Trophoblast cell (in vitro differentiated cells and primary cell): ENCODE measurements at regions not wholly inside any gene's neighbourhood (a gene's known extent, or its start where the extent isn't known, plus 50 kb on each side); places are given as distances from the start of the nearest gene placed in this dataset.

ENCODE experiments used
- DNase-seq, 2 donors: peaks; one replicate each; pipeline ENCODE4 v3.0.0-alpha.2; 2016
- H2AFZ ChIP-seq: 2 replicates; pipeline ENCODE4 v1.6.1; 2013; ENCODE audit warnings: low read length, moderate library complexity, mild to moderate bottlenecking; ENCODE audit not compliant: insufficient read depth, poor library complexity
- H2AK5ac ChIP-seq: 2 replicates; pipeline ENCODE4 v1.6.1; 2013; ENCODE audit warnings: mild to moderate bottlenecking, low read length
- H2BK120ac ChIP-seq: 2 replicates; pipeline ENCODE4 v1.6.1; 2013; ENCODE audit warnings: low read length, mild to moderate bottlenecking, moderate library complexity; ENCODE audit not compliant: insufficient read depth, poor library complexity
- H2BK12ac ChIP-seq: 2 replicates; pipeline ENCODE4 v1.6.1; 2013; ENCODE audit warnings: mild to moderate bottlenecking, low read length, moderate library complexity
- H2BK5ac ChIP-seq: 2 replicates; pipeline ENCODE4 v1.6.1; 2013; ENCODE audit warnings: low read length, low read depth, moderate library complexity, mild to moderate bottlenecking; ENCODE audit not compliant: poor library complexity
- H3K14ac ChIP-seq: 2 replicates; pipeline ENCODE4 v1.6.1; 2013; ENCODE audit warnings: mild to moderate bottlenecking, low read length
- H3K18ac ChIP-seq: 2 replicates; pipeline ENCODE4 v1.6.1; 2013; ENCODE audit warnings: mild to moderate bottlenecking, low read length
- H3K23ac ChIP-seq: 2 replicates; pipeline ENCODE4 v1.6.1; 2013; ENCODE audit warnings: low read length
- H3K27ac ChIP-seq: 2 replicates; pipeline ENCODE4 v1.5.1; 2013; ENCODE audit warnings: low read depth, mild to moderate bottlenecking, inconsistent platforms, low read length, moderate library complexity
- H3K27me3 ChIP-seq: 2 replicates; pipeline ENCODE4 v1.6.1; 2013; ENCODE audit warnings: inconsistent platforms, mild to moderate bottlenecking, low read length, moderate library complexity; ENCODE audit not compliant: insufficient read depth
- H3K36me3 ChIP-seq, 2 experiments: 1 replicate in 1 of 2; 2 replicates in 1 of 2; pipeline ENCODE4 v1.6.1; 2013; ENCODE audit warnings: low read length in 2 of 2, mild to moderate bottlenecking in 2 of 2, moderate library complexity in 1 of 2; ENCODE audit not compliant: insufficient read depth in 2 of 2, control insufficient read depth in 1 of 2
- H3K4ac ChIP-seq: 2 replicates; pipeline ENCODE4 v1.6.1; 2013; ENCODE audit warnings: low read depth, mild to moderate bottlenecking, low read length, moderate library complexity
- H3K4me1 ChIP-seq, 2 experiments: 1 replicate in 1 of 2; 2 replicates in 1 of 2; pipeline ENCODE4 v1.6.1; 2013; ENCODE audit warnings: low read length in 2 of 2, mild to moderate bottlenecking in 2 of 2, moderate library complexity in 1 of 2; ENCODE audit not compliant: insufficient read depth in 2 of 2, control insufficient read depth in 1 of 2
- H3K4me2 ChIP-seq: 2 replicates; pipeline ENCODE4 v1.6.1; 2013; ENCODE audit warnings: inconsistent platforms, mild to moderate bottlenecking, low read length, moderate library complexity
- H3K4me3 ChIP-seq: 2 replicates; pipeline ENCODE4 v1.5.1; 2013; ENCODE audit warnings: mild to moderate bottlenecking, low read depth, low read length, inconsistent platforms
- H3K79me1 ChIP-seq: one replicate; pipeline ENCODE4 v1.6.1; 2013; ENCODE audit warnings: low read length
- H3K79me2 ChIP-seq: 2 replicates; pipeline ENCODE4 v1.6.1; 2013; ENCODE audit warnings: low read length, mild to moderate bottlenecking; ENCODE audit not compliant: control insufficient read depth, insufficient read depth, poor library complexity
- H3K9ac ChIP-seq: 2 replicates; pipeline ENCODE4 v1.6.1; 2013; ENCODE audit warnings: mild to moderate bottlenecking, low read length
- H3K9me3 ChIP-seq: 2 replicates; pipeline ENCODE4 v1.6.1; 2013; ENCODE audit warnings: low read depth, mild to moderate bottlenecking, control low read depth, inconsistent platforms, low read length; ENCODE audit not compliant: insufficient read depth
- H4K12ac ChIP-seq: 2 replicates; pipeline ENCODE4 v1.6.1; 2013; ENCODE audit warnings: low read depth, mild to moderate bottlenecking, low read length, moderate library complexity
- H4K8ac ChIP-seq: 2 replicates; pipeline ENCODE4 v1.6.1; 2013; ENCODE audit warnings: low read depth, mild to moderate bottlenecking, low read length, moderate library complexity
- H4K91ac ChIP-seq: one replicate; pipeline ENCODE4 v1.6.1; 2013; ENCODE audit warnings: low read depth, mild to moderate bottlenecking, low read length, moderate library complexity
- WGBS: extraction: QIAGEN DNeasy Blood & Tissue Kit; methylation state at CpG from one replicate; pipeline ENCODE4 v1.1.7; 2013; ENCODE audit warnings: missing lambda C conversion rate; ENCODE audit not compliant: insufficient read length, insufficient coverage; ENCODE audit errors: extremely low coverage; 5-methylcytosine and 5-hydroxymethylcytosine counted together

- H3K9ac ChIP-seq: no peak overlapping the region
- H4K12ac ChIP-seq: no peak overlapping the region
- WGBS: no CpG with 5 or more reads among the region's 18 CpGs
Measured at GRCh38 chr17:62172492-62173291, 107.6 kb upstream of the MED13 start.

GRCh38 chr17:62167076-62167475, 102.0 kb upstream of the MED13 start:
- Histone ChIP-seq H3K23ac (no peak overlapping the region), H2BK12ac (no peak overlapping the region), H3K14ac (no peak overlapping the region), H3K36me3 (no peaks in the 10 kb centered on the region), H4K8ac (no peak overlapping the region), H3K4me1 (peaks cover 0 to 5% of the 10 kb centered on the region in 2 experiments), H4K91ac (peak overlapping the region; percentile 21), H3K79me2 (no peaks in the 10 kb centered on the region), H3K9me3 (peaks cover 2% of the 10 kb centered on the region), H3K4me2 (no peak overlapping the region), H2AFZ (no peak overlapping the region), H3K79me1 (peaks cover 7% of the 10 kb centered on the region), H3K27ac (no peak overlapping the region), H2BK120ac (no peak overlapping the region), H3K27me3 (no peaks in the 10 kb centered on the region), H3K9ac (no peak overlapping the region), H4K12ac (no peak overlapping the region), H2BK5ac (no peak overlapping the region), H3K4me3 (no peak overlapping the region), H3K18ac (no peak overlapping the region), H2AK5ac (no peak overlapping the region), H3K4ac (no peak overlapping the region)
- no CpG with 5 or more reads among the region's 2 CpGs for whole genome bisulfite sequencing
- no peak for DNase-seq

More at GRCh38 chr17:62172492-62173291, 107.6 kb upstream of the MED13 start:
- Histone ChIP-seq H3K79me1 (peaks cover 5% of the 10 kb centered on the region), H3K27me3 (no peaks in the 10 kb centered on the region), H3K79me2 (no peaks in the 10 kb centered on the region), H2BK5ac (no peak overlapping the region), H3K9me3 (no peaks in the 10 kb centered on the region), H3K14ac (no peak overlapping the region), H4K8ac (no peak overlapping the region), H2BK12ac (no peak overlapping the region), H2BK120ac (no peak overlapping the region), H3K36me3 (no peaks in the 10 kb centered on the region), H3K27ac (no peak overlapping the region), H2AFZ (no peak overlapping the region), H2AK5ac (no peak overlapping the region), H3K18ac (no peak overlapping the region), H3K23ac (no peak overlapping the region), H4K91ac (no peak overlapping the region), H3K4me2 (no peak overlapping the region), H3K4ac (no peak overlapping the region), H3K4me1 (no peaks in the 10 kb centered on the region), H3K4me3 (no peak overlapping the region)
- DNase-seq: no peak

GRCh38 chr17:62164747-62165722, 100.0 kb upstream of the MED13 start:
- no peak overlapping the region for H3K18ac ChIP-seq
- H3K27me3 ChIP-seq: no peaks in the 10 kb centered on the region
- no peak overlapping the region for H2BK5ac ChIP-seq
- no peak overlapping the region for H2AFZ ChIP-seq
- no peak overlapping the region for H3K14ac ChIP-seq
- H3K79me1 ChIP-seq: peaks cover 5% of the 10 kb centered on the region
- H4K91ac ChIP-seq: no peak overlapping the region
- H4K12ac ChIP-seq: no peak overlapping the region
- no peaks in the 10 kb centered on the region for H3K36me3 ChIP-seq
- DNase-seq: peak in 1 of 2 donors; percentile 24
- no peak overlapping the region for H2BK120ac ChIP-seq
- no peaks in the 10 kb centered on the region for H3K79me2 ChIP-seq
- H4K8ac ChIP-seq: no peak overlapping the region
- no peak overlapping the region for H2AK5ac ChIP-seq
- no peak overlapping the region for H3K23ac ChIP-seq
- H2BK12ac ChIP-seq: no peak overlapping the region
- H3K4ac ChIP-seq: no peak overlapping the region
- peak overlapping the region; percentile 16 for H3K27ac ChIP-seq
- no peak overlapping the region for H3K4me2 ChIP-seq
- no peak overlapping the region for H3K4me3 ChIP-seq
- no CpG with 5 or more reads among the region's 3 CpGs for WGBS
- peaks cover 2% of the 10 kb centered on the region for H3K9me3 ChIP-seq
- H3K4me1 ChIP-seq: peaks cover 0 to 5% of the 10 kb centered on the region in 2 experiments
- no peak overlapping the region for H3K9ac ChIP-seq

- H4K91ac ChIP-seq: no peak overlapping the region
- H4K12ac ChIP-seq: no peak overlapping the region
- H3K4me3 ChIP-seq: no peak overlapping the region
- H3K9me3 ChIP-seq: peaks cover 2% of the 10 kb centered on the region
- no peak overlapping the region for H2AK5ac ChIP-seq
- H3K4ac ChIP-seq: no peak overlapping the region
- peak overlapping the region; percentile 56 for H3K27ac ChIP-seq
- no peak overlapping the region for H3K14ac ChIP-seq
- DNase-seq: peak; percentile 43 to 73
- no peak overlapping the region for H2BK5ac ChIP-seq
- no peaks in the 10 kb centered on the region for H3K36me3 ChIP-seq
- no CpG with 5 or more reads among the region's 3 CpGs for WGBS
- peaks cover 5% of the 10 kb centered on the region for H3K79me1 ChIP-seq
- no peaks in the 10 kb centered on the region for H3K79me2 ChIP-seq
- no peak overlapping the region for H2BK12ac ChIP-seq
- no peak overlapping the region for H3K9ac ChIP-seq
- H3K4me2 ChIP-seq: no peak overlapping the region
- peaks cover 0 to 5% of the 10 kb centered on the region in 2 experiments for H3K4me1 ChIP-seq
- no peak overlapping the region for H3K18ac ChIP-seq
- H4K8ac ChIP-seq: no peak overlapping the region
- no peak overlapping the region for H2AFZ ChIP-seq
- H3K23ac ChIP-seq: no peak overlapping the region
- no peak overlapping the region for H2BK120ac ChIP-seq
- H3K27me3 ChIP-seq: no peaks in the 10 kb centered on the region
Measured at GRCh38 chr17:62163847-62164246, 98.8 kb upstream of the MED13 start.
